ENCODE measurements at regions not wholly inside any gene's neighbourhood (a gene's known extent, or its start where the extent isn't known, plus 50 kb on each side); places are given as distances from the start of the nearest gene placed in this dataset.

DNA sequence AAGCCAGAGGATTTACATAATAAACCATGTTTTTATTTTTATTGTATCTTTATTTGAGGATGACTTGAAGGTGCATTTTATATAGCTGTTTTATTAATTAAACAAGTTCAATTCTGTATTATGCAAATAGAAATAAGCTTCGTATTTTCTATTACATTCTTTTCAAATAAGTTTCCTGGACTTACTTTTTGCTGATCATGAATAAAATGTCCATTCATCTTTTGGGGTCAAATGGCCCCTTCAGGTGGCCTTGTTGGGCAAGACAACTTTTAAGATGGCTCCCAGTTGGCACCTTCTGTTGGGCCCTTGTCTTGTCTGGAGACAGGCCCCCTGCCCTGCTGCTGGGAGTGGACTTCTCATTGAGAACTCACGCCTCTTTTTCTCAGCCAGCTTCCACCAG, 654.6 kb upstream of the NOX3 start:
- TF ChIP-seq, protein P1, sequence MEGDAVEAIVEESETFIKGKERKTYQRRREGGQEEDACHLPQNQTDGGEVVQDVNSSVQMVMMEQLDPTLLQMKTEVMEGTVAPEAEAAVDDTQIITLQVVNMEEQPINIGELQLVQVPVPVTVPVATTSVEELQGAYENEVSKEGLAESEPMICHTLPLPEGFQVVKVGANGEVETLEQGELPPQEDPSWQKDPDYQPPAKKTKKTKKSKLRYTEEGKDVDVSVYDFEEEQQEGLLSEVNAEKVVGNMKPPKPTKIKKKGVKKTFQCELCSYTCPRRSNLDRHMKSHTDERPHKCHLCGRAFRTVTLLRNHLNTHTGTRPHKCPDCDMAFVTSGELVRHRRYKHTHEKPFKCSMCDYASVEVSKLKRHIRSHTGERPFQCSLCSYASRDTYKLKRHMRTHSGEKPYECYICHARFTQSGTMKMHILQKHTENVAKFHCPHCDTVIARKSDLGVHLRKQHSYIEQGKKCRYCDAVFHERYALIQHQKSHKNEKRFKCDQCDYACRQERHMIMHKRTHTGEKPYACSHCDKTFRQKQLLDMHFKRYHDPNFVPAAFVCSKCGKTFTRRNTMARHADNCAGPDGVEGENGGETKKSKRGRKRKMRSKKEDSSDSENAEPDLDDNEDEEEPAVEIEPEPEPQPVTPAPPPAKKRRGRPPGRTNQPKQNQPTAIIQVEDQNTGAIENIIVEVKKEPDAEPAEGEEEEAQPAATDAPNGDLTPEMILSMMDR (IDR thresholded peaks at IDR 0.05): no peak
- no peak for TF ChIP-seq POLR2A (IDR thresholded peaks at IDR 0.05)
